HCEC 1CT (cell line): ENCODE measurements at regions not wholly inside any gene's neighbourhood (a gene's known extent, or its start where the extent isn't known, plus 50 kb on each side); places are given as distances from the start of the nearest gene placed in this dataset.
"Not testable (repeated sequence)": the region's sequence is repeated elsewhere in the genome, so short reads cannot be mapped to it uniquely, and the experiment has no call there.

Experiments
- DNase-seq: peaks from one replicate; pipeline ENCODE4 v3.0.0-alpha.2; 2017

DNA sequence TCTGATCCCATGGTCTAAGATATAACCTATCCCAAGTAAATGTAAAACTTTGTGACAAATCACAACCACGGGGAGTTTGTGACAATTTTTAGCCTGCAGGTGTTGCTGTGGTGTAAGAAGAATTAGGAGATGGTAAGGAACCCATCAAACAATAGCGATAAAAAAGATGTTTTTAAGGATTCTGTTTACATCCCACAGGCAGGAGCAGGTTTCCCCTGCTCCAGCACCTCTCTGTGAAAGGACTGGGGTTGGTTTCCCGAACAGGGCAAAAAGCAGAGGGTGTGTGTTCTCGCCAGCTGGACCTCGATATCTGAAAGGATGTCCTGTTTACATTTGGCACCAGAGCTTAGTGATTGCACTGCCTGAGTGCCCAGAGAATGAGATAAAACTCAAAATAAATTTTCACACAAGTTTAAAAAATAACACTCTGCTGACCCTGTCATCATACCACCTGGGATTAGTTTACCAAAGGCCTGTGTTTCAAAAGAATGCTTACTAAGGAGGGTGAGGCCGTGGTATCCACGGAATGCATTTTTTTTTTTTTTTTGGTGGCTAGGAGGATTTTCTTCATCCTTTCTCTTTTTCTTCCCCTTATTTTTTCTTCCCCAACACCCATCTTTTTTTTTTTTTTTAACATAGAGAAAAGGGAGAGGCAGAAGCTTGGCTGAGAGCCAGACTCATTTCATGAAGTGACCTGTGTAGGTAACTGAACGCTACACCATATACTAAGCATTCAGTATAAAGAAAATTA, 151.8 kb upstream of the DPH6 start:
- DNase-seq, result peak; percentile 72

DNA sequence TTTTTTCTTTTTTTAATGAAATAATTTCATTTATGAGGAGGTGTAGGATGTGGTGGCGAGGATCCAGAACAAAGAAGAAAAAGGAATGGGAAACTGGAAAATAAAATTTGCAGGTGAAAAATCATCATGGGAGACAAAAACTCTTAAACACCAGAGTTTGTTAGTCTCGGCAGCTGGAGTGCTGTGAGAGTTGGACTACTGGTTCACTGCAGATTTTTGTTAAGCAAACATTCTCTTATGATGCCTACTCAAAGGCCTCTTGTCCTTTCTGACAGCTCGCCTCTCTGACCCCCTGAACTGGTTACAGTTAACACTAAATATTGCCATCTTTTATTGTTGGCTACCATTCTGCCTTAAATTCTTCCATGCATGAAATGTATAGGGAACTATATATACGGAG, 152.4 kb upstream of the DPH6 start:
- DNase-seq, result no peak

DNA sequence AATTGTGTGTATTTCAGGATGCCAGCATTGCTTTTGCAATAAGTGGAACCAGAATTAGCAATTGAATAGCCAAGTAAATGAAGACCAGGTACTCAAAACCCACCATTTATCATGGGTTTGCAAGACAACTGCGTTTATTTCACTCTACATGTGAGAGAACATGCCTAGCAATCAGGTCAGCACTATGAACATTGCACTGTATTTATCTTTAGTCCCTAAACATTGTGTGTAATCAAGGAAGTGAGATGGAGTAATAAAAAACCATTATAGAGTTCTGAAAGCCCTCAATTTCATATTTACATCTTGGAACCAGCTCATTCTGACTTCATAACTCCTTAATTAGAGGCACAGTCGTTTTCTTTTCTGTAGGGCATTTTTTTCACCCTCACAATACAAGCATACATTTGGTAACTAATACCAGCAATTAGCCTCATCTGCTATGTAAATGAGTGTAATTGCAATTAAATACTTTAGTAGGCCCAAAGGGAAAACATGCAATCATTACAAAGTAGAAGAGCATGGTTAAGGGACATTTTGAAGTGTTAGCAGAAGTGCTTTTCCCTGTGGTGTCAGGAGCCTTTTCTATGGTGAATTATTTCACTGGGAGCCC, 153.1 kb upstream of the DPH6 start:
- DNase-seq, result no peak

DNA sequence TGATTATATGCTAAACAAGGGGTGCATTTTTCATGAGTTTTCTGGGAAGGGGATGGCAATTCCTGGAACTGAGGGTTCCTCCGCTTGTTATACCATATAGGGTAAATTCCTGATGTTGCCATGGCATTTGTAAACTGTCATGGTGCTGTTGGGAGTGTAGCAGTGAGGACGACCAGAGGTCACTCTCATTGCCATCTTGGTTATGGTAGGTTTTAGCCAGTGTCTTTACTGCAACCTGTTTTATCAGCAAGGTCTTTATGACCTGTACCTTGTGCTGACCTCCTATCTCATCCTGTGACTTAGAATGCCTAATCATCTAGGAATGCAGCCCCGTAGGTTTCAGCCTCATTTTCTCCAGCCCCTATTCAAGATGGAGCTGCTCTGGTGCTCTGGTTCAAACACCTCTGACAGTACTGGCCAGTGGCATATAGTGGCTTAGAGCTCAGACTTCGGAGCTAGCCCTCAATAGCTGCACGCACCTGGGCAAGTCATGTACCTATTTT, 154.2 kb upstream of the DPH6 start:
- not testable (repeated sequence) for DNase-seq

DNA sequence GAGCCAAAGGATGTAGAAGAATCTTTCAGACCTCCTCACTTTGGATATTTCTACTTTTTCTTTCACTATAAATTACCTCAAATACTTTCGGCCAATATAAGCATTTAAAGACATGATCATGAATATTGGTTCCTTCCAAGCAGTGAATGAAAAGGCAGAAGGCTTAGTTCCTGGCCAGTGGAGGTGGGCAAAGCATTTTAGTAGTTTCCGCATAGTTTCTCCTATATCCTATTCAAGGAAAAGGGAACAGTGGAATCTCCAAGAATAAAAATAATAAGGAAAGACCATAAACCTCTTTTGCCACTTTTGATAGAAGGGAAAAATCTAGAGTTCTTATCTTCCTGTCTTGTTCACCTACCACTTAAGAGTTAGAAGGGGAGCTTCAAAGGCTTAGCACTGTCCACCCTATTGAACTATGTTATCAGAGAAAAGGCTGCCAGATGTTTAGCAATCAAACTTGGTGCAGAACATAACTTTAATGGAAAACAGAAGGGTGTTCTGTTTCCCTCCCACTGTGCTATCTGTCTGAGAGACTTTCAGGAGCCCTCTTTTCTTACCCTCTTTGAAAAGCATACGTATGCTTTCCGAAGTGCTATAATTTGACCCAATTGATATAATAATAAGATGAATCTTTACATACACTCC, 155.6 kb upstream of the DPH6 start:
- DNase-seq, result no peak

DNA sequence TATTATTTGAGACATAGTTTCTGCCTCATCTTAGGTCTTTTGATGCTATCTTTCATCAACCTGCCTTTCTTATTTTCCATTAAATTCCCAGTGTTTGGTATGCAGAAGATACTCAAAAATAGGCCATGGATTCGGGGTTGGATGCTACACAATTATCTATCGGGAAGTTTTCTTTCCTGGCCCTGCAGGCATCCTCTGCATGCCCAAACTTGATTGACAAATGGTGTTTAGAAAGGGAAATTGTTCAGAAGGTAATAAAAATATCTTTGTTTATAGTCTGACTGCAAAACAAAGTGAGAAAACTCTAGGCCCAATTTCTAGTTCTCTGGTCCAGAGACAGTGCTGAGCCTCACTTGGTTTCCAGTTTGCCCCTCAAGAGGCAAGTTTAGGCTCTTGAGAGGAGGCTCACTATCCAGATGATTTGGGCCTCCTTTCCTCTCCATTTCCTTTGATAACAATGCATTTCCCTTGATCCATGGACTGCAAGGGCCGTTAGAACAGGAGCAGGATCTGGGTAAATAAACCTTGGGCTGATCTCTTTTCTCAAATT, 157.1 kb upstream of the DPH6 start:
- DNase-seq, result no peak

DNA sequence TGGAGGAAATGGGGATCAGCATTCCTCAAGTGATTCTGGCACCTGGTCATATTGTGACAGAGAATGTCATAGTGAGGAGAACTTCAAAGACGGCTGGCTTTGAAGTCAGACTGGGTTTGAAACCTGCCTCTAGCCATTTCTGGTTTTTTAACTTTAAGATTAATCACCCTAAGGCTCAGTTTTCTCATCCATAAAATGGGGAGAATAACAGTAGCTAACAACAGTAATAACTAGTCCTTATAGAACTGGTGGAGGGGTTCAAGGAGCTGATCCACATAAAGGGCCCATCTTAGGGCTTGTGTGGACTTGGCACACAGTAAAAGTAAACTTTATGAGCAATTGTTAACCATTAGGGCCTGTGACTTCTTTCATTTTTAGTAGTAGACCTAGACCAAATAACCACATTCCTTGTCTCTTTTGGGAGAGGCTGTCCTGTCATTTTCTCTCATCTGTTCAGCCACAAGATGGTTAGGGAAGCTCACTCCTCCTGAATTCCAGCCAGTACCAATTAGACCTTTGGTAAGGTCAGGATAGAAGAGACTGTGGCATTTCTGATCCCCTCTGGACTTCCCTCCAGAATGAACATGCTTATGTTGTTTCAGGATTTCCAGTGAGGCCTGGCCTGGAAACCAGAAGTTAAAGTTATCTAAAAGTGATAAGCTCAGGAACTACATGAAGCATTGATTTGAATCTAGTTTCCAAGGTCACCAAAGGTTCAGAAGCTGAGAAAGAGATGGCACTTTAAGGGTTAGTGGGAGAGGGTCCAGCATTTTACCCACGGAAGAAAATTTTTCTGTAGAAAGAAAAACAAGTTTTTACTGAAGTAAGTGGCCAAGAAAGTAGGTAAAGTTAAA, 159.3 kb upstream of the DPH6 start:
- DNase-seq, result no peak

DNA sequence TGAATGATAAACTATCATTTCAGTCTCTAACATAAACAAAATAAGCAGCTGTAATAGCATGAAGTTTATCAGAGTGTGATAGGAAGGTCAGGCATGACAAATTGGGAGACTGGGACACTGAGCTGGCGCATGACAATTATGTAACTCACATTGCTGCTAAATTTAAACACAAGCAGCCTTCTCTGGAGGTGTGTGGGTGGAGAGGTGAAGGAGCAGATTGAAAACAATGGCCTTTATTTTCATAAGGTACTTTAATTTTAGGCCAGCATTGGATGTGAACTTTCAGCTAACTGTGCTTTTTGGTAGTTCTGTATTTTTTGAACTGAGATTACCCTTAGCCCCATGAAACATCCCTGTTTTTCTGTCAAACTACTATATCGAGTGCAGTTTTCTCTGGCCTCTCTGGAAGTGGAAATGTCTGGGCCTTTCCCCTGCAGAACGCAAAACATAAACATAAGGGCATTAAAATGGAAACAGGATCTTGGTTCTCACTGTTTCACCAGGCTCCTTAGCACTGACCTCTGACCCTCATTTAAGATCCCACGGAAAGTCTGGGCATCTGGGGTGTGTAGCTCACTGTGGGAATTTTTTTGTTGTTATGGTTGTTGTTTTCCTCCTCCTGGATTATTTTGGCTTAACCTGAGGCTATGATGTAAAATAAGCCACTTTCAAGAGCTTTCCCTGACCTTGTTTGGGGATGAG, 160.1 kb upstream of the DPH6 start:
- peak; percentile 14 for DNase-seq

DNA sequence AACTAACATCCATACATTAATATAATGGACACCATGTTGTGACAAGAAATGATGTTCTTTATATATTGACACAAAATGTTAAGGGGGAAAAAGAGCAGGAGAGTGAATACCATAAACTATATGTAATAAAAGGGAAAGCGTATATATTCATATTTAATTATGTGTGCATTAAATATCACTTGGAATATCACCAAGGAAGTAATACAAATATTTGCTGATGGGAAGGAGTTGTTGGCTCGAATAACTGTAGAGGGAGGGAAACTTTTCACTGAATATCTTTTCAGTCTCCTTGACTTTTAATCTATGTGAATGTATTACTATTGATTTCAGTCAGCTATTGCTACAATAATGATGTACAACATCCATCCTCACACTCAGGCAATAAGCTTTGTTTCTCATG, 167.0 kb upstream of the DPH6 start:
- DNase-seq, result no peak

DNA sequence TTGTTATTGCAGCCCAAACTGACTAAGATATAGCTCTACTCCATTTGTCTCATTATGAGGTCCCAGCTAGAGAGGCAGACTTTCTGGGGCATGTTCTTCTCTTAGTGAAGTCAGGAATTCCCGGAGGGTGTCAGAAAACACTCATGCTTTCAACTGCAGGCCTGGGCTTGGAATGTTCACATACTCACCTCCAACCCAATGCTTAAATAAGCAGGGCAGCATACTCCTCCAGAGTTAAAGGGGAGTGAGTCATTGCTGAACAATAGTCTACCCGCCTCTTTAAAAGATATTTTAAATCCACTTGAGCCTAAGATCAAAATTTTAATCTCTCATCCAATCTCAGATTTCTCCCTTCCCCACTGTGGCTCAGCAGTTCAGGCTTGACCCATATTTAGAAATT, 167.8 kb upstream of the DPH6 start:
- DNase-seq, result peak; percentile 69

DNA sequence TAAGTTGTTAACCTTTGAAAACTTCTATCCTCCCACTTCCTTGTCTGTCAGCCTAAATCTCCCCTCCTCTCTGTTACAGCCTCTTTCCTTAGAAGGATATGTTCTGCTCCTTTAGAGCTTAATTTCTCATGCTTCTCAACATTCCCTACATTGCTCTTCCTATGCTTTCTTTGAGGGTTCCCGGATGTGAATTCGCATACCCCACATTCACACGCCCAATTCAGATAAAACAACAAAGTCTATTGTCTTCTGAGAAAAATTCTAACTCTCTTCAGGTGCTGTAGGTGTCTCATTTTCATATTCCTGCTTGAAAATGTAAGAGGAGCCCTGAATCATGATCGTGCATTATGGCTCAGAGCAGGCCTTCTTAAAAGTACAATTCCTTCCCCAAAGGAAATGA, 171.8 kb upstream of the DPH6 start:
- DNase-seq, result no peak

DNA sequence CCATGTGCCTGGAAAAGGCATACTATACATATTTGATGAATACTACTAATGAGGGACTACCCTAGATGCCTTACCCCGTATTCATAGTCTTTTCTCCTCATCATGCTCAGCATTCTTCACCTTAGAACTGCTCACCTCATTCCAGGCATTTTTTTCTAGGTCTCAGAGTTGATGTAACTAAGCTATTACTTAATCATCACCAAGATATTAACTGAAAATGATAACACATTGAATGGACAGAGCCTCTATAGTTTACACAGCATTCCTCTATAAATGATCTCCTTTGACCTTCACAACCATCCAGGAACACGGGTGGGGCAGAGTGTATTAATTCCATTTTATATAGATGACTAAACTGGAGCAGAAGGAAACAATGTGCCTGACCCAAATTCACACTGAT, 174.1 kb upstream of the DPH6 start:
- DNase-seq, result no peak

DNA sequence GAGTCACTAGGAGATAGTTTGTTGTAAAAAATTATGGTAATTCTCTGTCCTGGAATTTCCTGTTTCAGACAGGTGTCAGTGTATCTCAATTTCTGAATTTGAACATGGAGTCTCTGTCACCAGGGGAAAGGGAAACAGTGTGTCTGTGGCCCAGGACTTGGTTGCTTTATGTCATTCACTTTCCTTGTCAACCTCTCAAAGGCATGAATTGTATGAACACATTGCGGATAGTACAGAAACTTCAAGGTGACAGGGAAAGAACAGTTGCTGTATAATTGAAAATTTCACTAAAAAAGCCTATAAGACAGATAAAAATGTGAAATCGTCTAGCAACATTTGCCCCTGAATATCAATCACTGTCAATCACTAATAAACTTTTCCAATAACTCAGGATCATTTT, 175.0 kb upstream of the DPH6 start:
- no peak for DNase-seq

DNA sequence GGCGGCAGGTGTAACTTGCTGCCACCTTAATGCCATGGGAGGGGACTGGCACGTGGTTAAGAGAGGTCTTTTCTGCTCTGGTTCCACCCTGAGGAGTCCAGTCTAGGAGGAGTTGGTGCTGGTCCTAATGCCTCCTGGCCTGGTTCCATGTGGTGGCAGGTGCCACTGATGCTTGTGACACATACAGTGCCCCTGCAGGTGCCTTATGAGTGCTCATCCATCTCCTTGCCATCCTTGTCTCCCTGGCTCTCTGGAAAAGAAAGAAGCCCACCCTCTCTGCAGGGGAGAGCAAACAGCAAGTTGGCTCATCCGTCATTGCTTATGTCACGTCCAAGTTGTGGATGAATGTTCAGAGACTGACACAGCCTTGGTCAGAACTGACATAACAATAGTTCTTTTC, 175.8 kb upstream of the DPH6 start:
- no peak for DNase-seq

DNA sequence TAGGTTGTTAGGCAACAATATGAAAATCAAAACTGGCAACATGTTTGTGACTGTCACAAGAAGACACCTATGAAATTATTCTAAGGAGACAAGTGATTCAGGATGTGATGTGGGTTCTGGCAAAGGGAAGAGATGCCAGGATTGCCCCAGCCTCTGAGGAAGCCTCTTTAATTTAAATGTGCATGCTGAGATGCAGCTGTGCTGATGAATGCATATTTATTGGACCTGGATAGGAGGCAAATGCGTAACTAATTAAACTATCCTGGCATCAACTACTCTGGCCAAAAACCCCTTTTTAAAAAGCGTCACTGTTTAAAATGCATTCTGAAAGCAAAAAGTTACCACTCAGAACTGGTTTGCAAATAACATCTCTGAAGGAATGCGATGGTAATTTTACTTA, 176.5 kb upstream of the DPH6 start:
- no peak for DNase-seq

DNA sequence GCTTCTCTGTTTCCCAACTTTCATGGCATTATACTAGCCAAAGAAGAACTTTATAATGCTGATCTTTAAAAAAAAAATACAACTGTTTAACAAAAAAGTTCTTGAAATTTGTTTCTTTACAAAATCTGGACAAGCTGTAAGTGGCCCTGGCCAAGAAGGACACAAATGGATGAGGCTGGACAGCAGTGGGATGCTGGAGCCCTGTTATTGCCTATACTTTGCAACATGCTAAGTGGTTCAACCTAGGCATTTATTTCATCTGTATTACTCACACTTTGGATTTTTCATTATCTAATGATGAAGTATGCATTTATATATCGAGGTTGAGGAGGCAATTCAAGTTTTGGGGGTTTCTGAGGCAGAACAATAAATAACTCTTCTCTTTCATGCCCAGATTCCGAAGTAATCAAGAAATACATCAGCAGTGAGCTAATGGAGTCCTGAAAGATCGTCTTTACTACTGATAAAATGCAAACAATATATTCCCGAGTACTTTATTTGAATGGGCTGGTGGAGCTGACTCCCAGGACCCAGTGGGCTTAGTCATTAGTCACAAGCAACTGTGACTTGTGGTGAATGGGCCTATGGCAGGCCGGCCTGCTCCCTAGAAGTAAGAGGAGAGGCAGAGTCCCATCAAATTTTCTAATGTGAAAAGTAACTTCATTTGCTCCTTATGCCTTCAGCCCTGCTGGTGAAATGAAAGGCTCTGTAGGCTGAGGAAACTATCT, 177.3 kb upstream of the DPH6 start:
- no peak for DNase-seq

DNA sequence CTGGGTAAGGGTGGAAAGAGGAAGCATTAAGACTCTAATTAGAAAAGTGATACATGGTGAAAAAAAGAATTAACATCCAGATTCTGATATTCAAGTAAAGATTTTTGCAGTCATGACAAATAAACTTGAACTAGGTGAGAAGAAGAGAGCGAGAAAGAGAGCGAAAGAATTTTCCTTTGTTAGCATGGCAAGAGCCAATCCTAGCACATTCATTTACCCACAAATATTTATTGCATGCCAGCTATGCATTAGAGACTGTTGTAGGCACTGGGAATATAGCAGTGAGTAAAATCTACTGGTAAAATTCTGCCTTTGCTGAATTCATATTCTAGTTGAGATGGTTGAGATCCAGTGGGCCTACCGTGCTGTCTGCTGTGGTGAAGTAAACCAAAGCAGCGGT, 177.9 kb upstream of the DPH6 start:
- DNase-seq, result no peak

DNA sequence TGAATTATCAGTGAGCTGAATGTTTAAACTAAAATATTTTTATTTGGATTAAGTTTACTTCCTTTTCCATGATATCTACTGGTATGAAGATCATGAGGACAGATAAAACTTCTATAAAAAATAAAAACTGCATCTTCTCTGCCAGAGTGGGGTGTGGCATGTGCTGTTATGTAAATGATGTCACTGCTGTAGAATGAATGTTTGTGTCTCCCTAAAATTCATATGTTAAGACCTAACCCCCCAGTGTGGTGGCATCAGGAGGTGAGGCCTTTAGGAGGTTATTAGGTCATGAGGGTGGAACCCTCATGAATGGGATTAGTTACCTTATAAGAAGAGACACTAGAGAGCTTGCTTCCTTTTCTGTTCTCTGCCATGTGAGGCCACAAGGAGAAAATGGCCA, 178.7 kb upstream of the DPH6 start:
- no peak for DNase-seq

DNA sequence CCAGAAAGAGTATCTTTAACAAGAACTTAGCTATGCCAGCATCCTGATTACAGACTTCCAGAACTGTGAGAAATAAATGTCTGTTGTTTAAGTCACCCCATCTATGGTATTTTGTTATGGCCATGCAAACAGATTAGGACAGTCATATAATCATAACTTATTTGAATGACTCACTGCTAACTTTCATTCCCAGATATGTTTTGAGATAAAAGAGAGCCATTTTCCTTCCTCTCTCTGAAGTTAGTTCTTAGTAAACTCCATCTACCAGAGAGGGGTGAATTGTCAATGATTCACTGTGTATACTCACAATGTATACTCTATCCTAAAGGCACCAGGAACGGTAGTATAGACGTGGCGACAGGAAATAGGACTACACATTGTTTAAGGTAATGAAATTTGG, 179.4 kb upstream of the DPH6 start:
- peak; percentile 78 for DNase-seq

DNA sequence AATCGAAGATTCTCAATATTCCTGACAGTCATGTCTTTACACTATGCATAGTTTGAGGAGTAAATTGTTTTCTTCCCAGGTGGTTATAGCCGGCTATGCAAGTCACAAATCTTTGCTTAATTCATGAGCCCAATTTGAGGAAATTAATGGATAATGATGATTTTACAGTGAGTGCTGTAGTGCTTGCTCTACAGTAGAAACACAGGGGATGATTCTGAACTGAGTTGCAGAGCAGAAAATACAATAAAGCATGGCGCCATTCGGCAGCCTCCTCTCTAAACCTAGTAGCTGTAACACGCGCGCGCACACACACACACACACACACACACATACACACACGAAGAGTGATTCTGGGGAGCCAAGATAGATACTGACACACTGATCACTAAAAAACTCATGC, 181.7 kb upstream of the DPH6 start:
- DNase-seq, result no peak

DNA sequence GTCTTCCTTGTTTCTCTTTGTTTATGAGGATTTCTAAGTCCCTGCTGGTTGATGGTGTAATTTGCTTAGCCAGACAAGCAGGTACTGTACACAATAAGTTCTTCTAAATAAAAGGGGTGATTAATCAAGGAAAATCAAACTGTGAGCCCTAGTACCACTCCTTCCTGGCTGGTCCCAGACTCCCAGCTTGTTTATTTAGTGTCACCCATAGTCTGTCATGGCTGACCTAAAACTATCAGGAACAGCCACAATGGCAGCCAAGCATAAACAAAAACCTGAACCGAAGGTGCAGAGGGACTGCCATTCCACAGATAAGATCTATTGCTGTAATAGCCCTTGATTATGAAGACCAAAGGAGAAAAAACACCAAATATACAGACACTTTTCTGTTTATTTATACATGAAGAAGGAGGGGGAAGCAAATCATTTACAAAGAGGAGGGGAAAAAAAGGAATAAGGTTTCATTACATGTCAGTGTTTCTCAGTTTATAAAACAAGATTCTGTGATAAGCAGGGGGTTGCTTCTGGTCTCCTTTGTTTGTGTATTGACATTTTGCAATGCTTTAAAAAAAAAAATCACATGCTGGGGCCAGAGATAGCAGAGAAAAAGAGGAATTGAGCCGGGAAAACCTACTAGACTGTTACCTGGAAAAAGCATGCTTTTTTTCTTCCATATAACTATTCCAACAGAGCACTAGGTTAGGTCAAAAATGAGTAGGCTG, 182.4 kb upstream of the DPH6 start:
- DNase-seq, result no peak
